ENCODE measurements at regions not wholly inside any gene's neighbourhood (a gene's known extent, or its start where the extent isn't known, plus 50 kb on each side); places are given as distances from the start of the nearest gene placed in this dataset.

GRCh38 chr4:59805176-59805575 is 1395.0 kb upstream of the ADGRL3 start:
- no peak overlapping the region for H3K4me3 ChIP-seq (ENCODE audit: low read length)
- no peak for TF ChIP-seq CTCF (conservative IDR thresholded peaks at IDR 0.05; ENCODE audit: low read depth, low read length)
- no peak for DNase-seq (ENCODE audit: low read depth)

DNA sequence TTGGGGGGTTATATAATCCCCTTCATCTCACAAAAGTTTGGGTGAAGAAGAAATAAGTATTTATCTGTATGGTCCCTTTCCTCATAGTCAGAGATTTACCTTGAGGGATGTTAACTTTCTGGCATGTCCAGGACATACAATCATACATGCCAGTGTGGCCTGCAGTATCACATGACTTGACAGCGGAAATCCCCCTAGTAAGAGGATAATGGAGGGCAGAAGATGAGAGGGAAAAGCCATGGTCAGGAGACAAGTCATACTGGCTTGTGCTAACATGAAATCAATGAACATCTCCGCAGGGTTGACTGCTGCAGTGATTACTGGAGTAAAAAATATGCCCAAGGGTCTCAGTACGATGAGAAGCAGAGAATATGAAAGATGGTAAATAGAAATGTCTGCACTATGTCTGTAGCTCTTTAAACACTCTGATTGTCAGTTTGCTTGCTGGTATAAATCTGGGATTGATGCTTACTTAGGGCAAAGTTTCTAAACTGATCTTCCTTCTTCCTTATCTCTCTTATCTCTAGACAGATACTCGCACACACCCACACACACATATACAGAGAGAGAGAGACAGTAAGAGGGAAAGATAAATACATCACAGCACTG is 1385.6 kb upstream of the ADGRL3 start:
- no peak for TF ChIP-seq CTCF (conservative IDR thresholded peaks at IDR 0.05; ENCODE audit: low read depth, low read length)
- no peak for DNase-seq (ENCODE audit: low read depth)
- H3K4me3 ChIP-seq (ENCODE audit: low read length), result no peak overlapping the region

GRCh38 chr4:59818656-59819055 is 1381.5 kb upstream of the ADGRL3 start:
- no peak for DNase-seq (ENCODE audit: low read depth)

DNA sequence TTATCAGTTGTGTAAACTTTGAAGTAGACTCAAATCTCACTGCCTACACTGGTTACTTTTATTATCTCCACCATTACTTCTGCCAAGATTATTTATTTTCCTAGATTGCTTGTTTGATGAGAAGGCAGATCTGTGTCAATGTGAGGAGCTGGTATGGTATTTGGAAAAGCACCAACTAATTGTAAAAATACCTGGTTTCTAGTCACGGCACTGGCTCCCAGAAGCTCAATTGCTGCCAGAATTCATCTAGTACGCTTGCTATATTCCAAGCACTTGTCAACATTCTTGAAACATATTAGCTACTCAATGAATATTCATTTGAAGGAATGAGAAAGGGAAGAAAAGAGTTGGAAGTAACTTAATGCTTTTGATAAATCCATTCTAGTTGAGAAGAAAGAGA is 1376.8 kb upstream of the ADGRL3 start:
- no peak for TF ChIP-seq CTCF (conservative IDR thresholded peaks at IDR 0.05; ENCODE audit: low read depth, low read length)
- DNase-seq (ENCODE audit: low read depth), result no peak
- H3K4me3 ChIP-seq (ENCODE audit: low read length), result no peak overlapping the region

More at GRCh38 chr4:59818656-59819055, 1381.5 kb upstream of the ADGRL3 start:
- H3K4me3 ChIP-seq (ENCODE audit: low read length), result no peak overlapping the region
- TF ChIP-seq CTCF (conservative IDR thresholded peaks at IDR 0.05; ENCODE audit: low read depth, low read length), result no peak

DNA sequence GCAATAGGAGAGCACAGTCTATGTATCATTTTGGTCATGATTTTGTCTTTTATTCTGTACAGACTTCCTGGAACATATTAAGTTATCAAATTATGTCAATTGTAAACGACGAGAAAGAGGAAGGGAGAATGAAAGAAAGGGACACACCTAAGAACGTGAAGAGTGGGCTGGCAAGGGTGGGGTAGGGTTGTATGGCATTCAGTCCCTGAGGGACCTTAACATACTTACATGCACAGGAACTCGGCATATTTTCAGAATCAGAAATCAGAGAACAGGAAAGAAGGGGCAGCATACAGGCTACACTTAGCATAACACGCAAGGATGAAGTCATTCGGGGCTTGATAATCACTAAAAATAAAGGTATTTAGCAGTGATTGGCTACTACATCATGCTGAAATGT is 1375.0 kb upstream of the ADGRL3 start:
- DNase-seq (ENCODE audit: low read depth), result no peak
- TF ChIP-seq CTCF (conservative IDR thresholded peaks at IDR 0.05; ENCODE audit: low read depth, low read length), result no peak
- no peak overlapping the region for H3K4me3 ChIP-seq (ENCODE audit: low read length)

DNA sequence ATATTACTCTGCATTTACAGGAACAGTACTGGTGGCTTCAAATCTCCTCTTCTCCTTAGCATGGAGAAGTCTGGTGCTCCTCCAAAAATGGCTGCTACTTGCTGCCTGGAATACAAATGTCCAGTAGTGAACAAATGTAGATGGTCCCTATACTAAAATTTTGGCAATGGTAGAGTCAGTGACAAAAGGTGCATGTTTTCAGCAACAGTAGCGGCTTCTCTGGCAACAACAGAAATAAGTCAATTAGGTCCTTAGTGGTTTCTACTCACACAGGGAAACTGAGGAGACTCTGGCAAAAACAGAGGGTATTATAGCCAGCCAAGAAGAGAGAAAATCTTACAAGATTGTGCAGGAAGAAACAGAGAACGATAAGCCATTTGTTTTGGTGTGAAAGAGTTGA is 1368.4 kb upstream of the ADGRL3 start:
- no peak for DNase-seq (ENCODE audit: low read depth)
- no peak for TF ChIP-seq CTCF (conservative IDR thresholded peaks at IDR 0.05; ENCODE audit: low read depth, low read length)
- H3K4me3 ChIP-seq (ENCODE audit: low read length), result no peak overlapping the region

- no peak for DNase-seq (ENCODE audit: low read depth)
- no peak overlapping the region for H3K4me3 ChIP-seq (ENCODE audit: low read length)
- TF ChIP-seq CTCF (conservative IDR thresholded peaks at IDR 0.05; ENCODE audit: low read depth, low read length), result no peak
Measured at GRCh38 chr4:59834943-59835342, 1365.2 kb upstream of the ADGRL3 start.

All from retinal pigment epithelial cell (primary cell).